ENCODE measurements at regions not wholly inside any gene's neighbourhood (a gene's known extent, or its start where the extent isn't known, plus 50 kb on each side); places are given as distances from the start of the nearest gene placed in this dataset.

- Histone ChIP-seq H3K27me3 (no peaks in the 10 kb centered on the region), H3K4me1 (peaks cover 0 to 10% (median 0%) of the 10 kb centered on the region in 4 donors), H3K4me3 (no peak overlapping the region), H3K36me3 (no peaks in the 10 kb centered on the region), H3K27ac (peak overlapping the region in 2 of 4 donors; percentile 28 to 35), H3K9me3 (no peaks in the 10 kb centered on the region)
- peak; percentile 7 for DNase-seq
- WGBS, 2 donors: 65 to 70% methylated on average over 7 of the region's 7 CpGs
- no peak for TF ChIP-seq POLR2AphosphoS5 (IDR thresholded peaks at IDR 0.05)
- TF ChIP-seq EP300 (IDR thresholded peaks at IDR 0.05): no peak
- no peak for TF ChIP-seq POLR2A (IDR thresholded peaks at IDR 0.05)
- TF ChIP-seq CTCF (IDR thresholded peaks at IDR 0.05): no peak
- intact Hi-C loops (cut with DNase I): no loop called here
Measured at GRCh38 chr20:57879437-57879778, 169.6 kb upstream of the PMEPA1 start.

GRCh38 chr20:57878786-57879424 lies 169.1 kb upstream of the PMEPA1 start:
- Histone ChIP-seq H3K9me3 (no peaks in the 10 kb centered on the region), H3K27me3 (no peaks in the 10 kb centered on the region), H3K4me1 (peaks cover 0 to 10% (median 0%) of the 10 kb centered on the region in 4 donors), H3K27ac (no peak overlapping the region), H3K36me3 (no peaks in the 10 kb centered on the region), H3K4me3 (no peak overlapping the region)
- WGBS, 2 donors: 92% methylated on average over 8 of the region's 8 CpGs
- TF ChIP-seq POLR2A (IDR thresholded peaks at IDR 0.05) (no peak), CTCF (IDR thresholded peaks at IDR 0.05) (no peak), POLR2AphosphoS5 (IDR thresholded peaks at IDR 0.05) (no peak), EP300 (IDR thresholded peaks at IDR 0.05) (no peak)
- intact Hi-C loops (cut with DNase I): no loop called here
- DNase-seq: peak; percentile 33

- intact Hi-C loops (cut with DNase I): no loop called here
- no peaks in the 10 kb centered on the region for H3K27me3 ChIP-seq
- no peak for TF ChIP-seq POLR2A (IDR thresholded peaks at IDR 0.05)
- TF ChIP-seq CTCF (IDR thresholded peaks at IDR 0.05): no peak
- TF ChIP-seq POLR2AphosphoS5 (IDR thresholded peaks at IDR 0.05): no peak
- TF ChIP-seq EP300 (IDR thresholded peaks at IDR 0.05): no peak
- no peak overlapping the region for H3K27ac ChIP-seq
- H3K4me1 ChIP-seq: peaks cover 0 to 10% (median 0%) of the 10 kb centered on the region in 4 donors
- WGBS, 2 donors: 79 to 86% methylated on average over 4 of the region's 4 CpGs
- DNase-seq: no peak
- H3K9me3 ChIP-seq: no peaks in the 10 kb centered on the region
- no peak overlapping the region for H3K4me3 ChIP-seq
- H3K36me3 ChIP-seq: no peaks in the 10 kb centered on the region
Measured at GRCh38 chr20:57877995-57878394, 168.2 kb upstream of the PMEPA1 start.

GRCh38 chr20:57877131-57877824 lies 167.5 kb upstream of the PMEPA1 start:
- Histone ChIP-seq H3K36me3 (no peaks in the 10 kb centered on the region), H3K4me1 (peaks cover 0 to 10% (median 0%) of the 10 kb centered on the region in 4 donors), H3K4me3 (no peak overlapping the region), H3K27me3 (no peaks in the 10 kb centered on the region), H3K9me3 (no peaks in the 10 kb centered on the region), H3K27ac (no peak overlapping the region)
- intact Hi-C loops (cut with DNase I): no loop called here
- no peak for TF ChIP-seq CTCF (IDR thresholded peaks at IDR 0.05)
- WGBS, 2 donors: 75 to 82% methylated on average over 16 of the region's 16 CpGs
- DNase-seq: peak; percentile 34
